PC-3 (cell line): ENCODE measurements at regions not wholly inside any gene's neighbourhood (a gene's known extent, or its start where the extent isn't known, plus 50 kb on each side); places are given as distances from the start of the nearest gene placed in this dataset.

Source experiments
- ATAC-seq: fragments of 200-7000 bp; cut with Tn5 transposase; 2 replicates; pipeline ENCODE4 v1.9.1; 2020; ENCODE audit warnings: mild to moderate bottlenecking, moderate library complexity
- BruUV-seq: library from RNA; stranded (reverse); fragments of 400-500 nt; replicated peaks from 2 replicates; lab custom pipeline; 2021; lab: Mats Ljungman, UMichigan
- CTCF ChIA-PET: fragments of 300-600 bp; sonication (Branson Sonifier 250); formaldehyde crosslinking; loops from one replicate; lab custom pipeline; 2022; ENCODE audit warnings: antibody characterized with exemption; lab: Charles Lee
- POLR2A ChIA-PET: fragments of 300-600 bp; sonication (Branson Sonifier 250); formaldehyde crosslinking; loops from one replicate; lab custom pipeline; 2022; ENCODE audit warnings: antibody characterized with exemption; ENCODE audit not compliant: unreplicated experiment; lab: Charles Lee
- DNase-seq: peaks from one replicate; pipeline ENCODE4 v3.0.0-alpha.2; 2015
- H2AFZ ChIP-seq: fragments of 300-600 bp; sonication (generic); 2 replicates; pipeline ENCODE4 v1.6.0; 2016; ENCODE audit warnings: antibody characterized with exemption, low read length
- H3F3A ChIP-seq: fragments of 300-600 bp; sonication (generic); one replicate; pipeline ENCODE4 v1.6.0; 2017; ENCODE audit warnings: antibody characterized with exemption, low read length, control low read depth, mild to moderate bottlenecking; ENCODE audit not compliant: unreplicated experiment
- H3K27ac ChIP-seq: fragments of 300-600 bp; sonication (generic); 2 replicates; pipeline ENCODE4 v1.5.1; 2016; ENCODE audit warnings: mild to moderate bottlenecking, low read length
- H3K27me3 ChIP-seq: fragments of 300-600 bp; sonication (generic); 2 replicates; pipeline ENCODE4 v1.6.1; 2016; ENCODE audit warnings: low read length, mixed read lengths
- H3K36me3 ChIP-seq: fragments of 300-600 bp; sonication (generic); 2 replicates; pipeline ENCODE4 v1.6.1; 2016; ENCODE audit warnings: low read depth, mixed run types, low read length, mixed read lengths
- H3K4me1 ChIP-seq: fragments of 300-600 bp; sonication (generic); 2 replicates; pipeline ENCODE4 v1.5.1; 2016; ENCODE audit warnings: low read length; ENCODE audit not compliant: insufficient read depth
- H3K4me2 ChIP-seq: fragments of 300-600 bp; sonication (generic); 2 replicates; pipeline ENCODE4 v1.6.0; 2016; ENCODE audit warnings: low read length
- H3K4me3 ChIP-seq: fragments of 300-600 bp; sonication (generic); 2 replicates; pipeline ENCODE4 v1.5.1; 2016; ENCODE audit warnings: mild to moderate bottlenecking, low read length, mixed read lengths
- H3K79me2 ChIP-seq: fragments of 300-600 bp; sonication (generic); 2 replicates; pipeline ENCODE4 v1.6.1; 2017; ENCODE audit warnings: low read length, mixed read lengths
- H3K9ac ChIP-seq: fragments of 300-600 bp; sonication (generic); 2 replicates; pipeline ENCODE4 v1.6.0; 2016; ENCODE audit warnings: mild to moderate bottlenecking, low read length
- H3K9me2 ChIP-seq: fragments of 300-600 bp; sonication (generic); replicated peaks from 2 replicates; pipeline ENCODE4 v1.6.1; 2016; ENCODE audit warnings: mixed run types, low read length, mixed read lengths
- H3K9me3 ChIP-seq: fragments of 300-600 bp; sonication (generic); 2 replicates; pipeline ENCODE4 v1.6.1; 2016; ENCODE audit warnings: low read length, mixed read lengths
- H4K20me1 ChIP-seq: fragments of 300-600 bp; sonication (generic); 2 replicates; pipeline ENCODE4 v1.6.1; 2016; ENCODE audit warnings: low read length, mixed read lengths
- EZH2 ChIP-seq: fragments of 300-600 bp; sonication (generic); IDR thresholded peaks from one replicate; pipeline ENCODE4 v1.6.1; 2017; ENCODE audit warnings: antibody characterized with exemption, mild to moderate bottlenecking, low read length; ENCODE audit not compliant: unreplicated experiment
- EZH2phosphoT487 ChIP-seq: fragments of 300-600 bp; sonication (generic); IDR thresholded peaks from 2 replicates; pipeline ENCODE4 v1.6.1; 2018; ENCODE audit warnings: mild to moderate bottlenecking, antibody characterized with exemption, low read length, borderline replicate concordance
- intact Hi-C: fragments of 100-400 bp; cut with micrococcal nuclease; formaldehyde crosslinking; loops from 2 replicates; pipeline ENCODE4 v1.9.0; 2023
- TF ChIP-seq, protein P1 (sequence below): fragments of 300-600 bp; sonication (generic); conservative IDR thresholded peaks from 2 replicates; pipeline ENCODE4 v1.5.1; 2017; ENCODE audit warnings: antibody characterized with exemption, low read depth, mild to moderate bottlenecking, low read length

DNA sequence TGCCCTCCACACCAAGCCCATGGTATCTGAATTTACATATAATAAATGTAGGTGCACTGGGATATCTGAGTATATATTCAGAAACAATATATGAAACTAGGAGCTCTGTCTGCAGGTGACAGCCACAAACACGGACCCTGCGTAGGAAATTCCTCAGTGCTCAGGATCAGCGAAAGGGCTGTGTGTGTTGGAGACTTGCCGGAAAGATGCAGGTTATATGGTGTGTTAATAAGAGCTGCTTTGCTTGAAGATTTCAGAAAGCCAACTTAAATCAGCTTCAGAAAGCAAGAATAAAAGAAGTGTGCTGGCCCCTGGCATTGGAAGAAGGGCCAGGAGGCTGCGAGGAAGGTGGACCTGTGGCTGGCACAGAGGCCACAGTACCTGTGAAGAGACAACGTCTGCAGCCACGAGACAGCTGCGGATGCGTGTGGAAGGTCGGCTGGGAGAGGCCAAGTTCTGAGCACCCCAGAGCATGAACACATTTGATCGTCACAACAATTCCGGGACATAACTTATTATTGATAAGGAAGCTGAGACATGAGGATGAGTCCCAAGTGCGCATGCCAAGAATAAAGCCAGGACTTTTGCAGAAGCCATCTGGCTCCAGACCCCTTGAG lies 183.2 kb downstream of the DLL1 start:
- 0 out of 2 replicates have a peak, but pooled peaks cover 7% of the 10 kb centered on the region for H3K27me3 ChIP-seq
- no peak overlapping the region for H3K4me3 ChIP-seq
- no peak overlapping the region for H3K27ac ChIP-seq
- no peaks in the 10 kb centered on the region for H3K79me2 ChIP-seq
- CTCF ChIA-PET = no interaction called here
- no peaks in the 10 kb centered on the region for H3K36me3 ChIP-seq
- ATAC-seq (no peak), DNase-seq (no peak)
- POLR2A ChIA-PET = no interaction called here
- no peak for TF ChIP-seq EZH2
- TF ChIP-seq, protein P1, sequence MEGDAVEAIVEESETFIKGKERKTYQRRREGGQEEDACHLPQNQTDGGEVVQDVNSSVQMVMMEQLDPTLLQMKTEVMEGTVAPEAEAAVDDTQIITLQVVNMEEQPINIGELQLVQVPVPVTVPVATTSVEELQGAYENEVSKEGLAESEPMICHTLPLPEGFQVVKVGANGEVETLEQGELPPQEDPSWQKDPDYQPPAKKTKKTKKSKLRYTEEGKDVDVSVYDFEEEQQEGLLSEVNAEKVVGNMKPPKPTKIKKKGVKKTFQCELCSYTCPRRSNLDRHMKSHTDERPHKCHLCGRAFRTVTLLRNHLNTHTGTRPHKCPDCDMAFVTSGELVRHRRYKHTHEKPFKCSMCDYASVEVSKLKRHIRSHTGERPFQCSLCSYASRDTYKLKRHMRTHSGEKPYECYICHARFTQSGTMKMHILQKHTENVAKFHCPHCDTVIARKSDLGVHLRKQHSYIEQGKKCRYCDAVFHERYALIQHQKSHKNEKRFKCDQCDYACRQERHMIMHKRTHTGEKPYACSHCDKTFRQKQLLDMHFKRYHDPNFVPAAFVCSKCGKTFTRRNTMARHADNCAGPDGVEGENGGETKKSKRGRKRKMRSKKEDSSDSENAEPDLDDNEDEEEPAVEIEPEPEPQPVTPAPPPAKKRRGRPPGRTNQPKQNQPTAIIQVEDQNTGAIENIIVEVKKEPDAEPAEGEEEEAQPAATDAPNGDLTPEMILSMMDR = no peak
- TF ChIP-seq EZH2phosphoT487 = no peak
- H3K4me1 ChIP-seq = no peaks in the 10 kb centered on the region
- no TSS peak for BruUV-seq
- no peak overlapping the region for H2AFZ ChIP-seq
- no peaks in the 10 kb centered on the region for H3K9me3 ChIP-seq
- H3K4me2 ChIP-seq = no peak overlapping the region
- intact Hi-C loops = no loop called here
- H3K9ac ChIP-seq = no peak overlapping the region
- H3F3A ChIP-seq = no peaks in the 10 kb centered on the region
- H4K20me1 ChIP-seq = no peaks in the 10 kb centered on the region
- no peaks in the 10 kb centered on the region for H3K9me2 ChIP-seq

DNA sequence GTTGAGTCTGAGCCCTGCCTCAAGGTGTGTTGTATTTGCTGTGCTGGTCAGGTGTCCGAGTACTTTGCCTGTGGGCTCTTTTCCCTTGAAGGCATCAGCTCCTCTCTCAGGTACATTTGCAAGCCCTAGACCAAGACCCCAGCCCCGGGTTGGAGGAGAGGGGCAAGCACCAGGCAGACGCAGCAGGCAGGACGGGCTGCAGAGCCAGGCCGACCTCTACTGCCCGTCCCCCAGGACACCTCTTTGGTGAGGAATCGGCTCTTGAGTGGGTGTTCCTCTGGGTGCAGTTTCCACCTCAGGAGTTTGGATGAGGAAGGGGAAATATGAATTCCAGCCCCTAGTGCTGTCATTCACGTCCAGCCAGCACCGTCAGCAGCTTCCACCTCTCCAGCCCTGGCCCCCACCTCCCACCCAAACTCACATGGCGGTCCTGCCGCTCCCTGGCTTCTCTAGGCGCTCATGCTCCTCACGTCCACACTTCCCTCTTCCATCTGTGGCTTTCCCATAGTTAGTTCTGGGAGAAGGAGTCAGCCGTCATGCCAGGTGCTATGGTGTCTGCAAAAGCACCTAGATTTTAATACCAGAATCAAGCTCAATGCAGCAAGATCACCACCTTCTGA lies 183.9 kb downstream of the DLL1 start:
- Histone ChIP-seq H2AFZ (no peak overlapping the region), H3K4me3 (no peak overlapping the region), H3K4me1 (no peaks in the 10 kb centered on the region), H3K9ac (no peak overlapping the region), H3K4me2 (no peak overlapping the region), H3K27ac (no peak overlapping the region), H3K9me3 (no peaks in the 10 kb centered on the region), H3K27me3 (0 out of 2 replicates have a peak, but pooled peaks cover 7% of the 10 kb centered on the region), H3K9me2 (no peaks in the 10 kb centered on the region), H4K20me1 (no peaks in the 10 kb centered on the region), H3K36me3 (no peaks in the 10 kb centered on the region), H3F3A (no peaks in the 10 kb centered on the region), H3K79me2 (no peaks in the 10 kb centered on the region)
- ChIA-PET CTCF (no interaction called here), POLR2A (no interaction called here)
- intact Hi-C loops = no loop called here
- ATAC-seq (no peak), DNase-seq (no peak)
- TF ChIP-seq EZH2 = no peak
- no peak for TF ChIP-seq EZH2phosphoT487
- TF ChIP-seq, protein P1 = no peak
- no TSS peak for BruUV-seq
